ENCODE measurements at regions not wholly inside any gene's neighbourhood (a gene's known extent, or its start where the extent isn't known, plus 50 kb on each side); places are given as distances from the start of the nearest gene placed in this dataset.
A peak's percentile ranks its signal among the peaks of the same experiment; 100 is the strongest.

GRCh38 chr5:25009063-25009462 lies 364.3 kb upstream of the CDH10 start:
- TF ChIP-seq EZH2 (IDR thresholded peaks at IDR 0.05; ENCODE audit: low read length, unreplicated experiment) (no peak), CTCF (conservative IDR thresholded peaks at IDR 0.05; ENCODE audit: low read depth, low read length) (no peak), EZH2phosphoT487 (IDR thresholded peaks at IDR 0.05; ENCODE audit: borderline replicate concordance, low read length) (no peak)
- H3K4me2 ChIP-seq (ENCODE audit: low read length), result peak overlapping the region; percentile 64
- peaks cover 4% of the 10 kb centered on the region for H3F3A ChIP-seq (ENCODE audit: low read length, unreplicated experiment)
- POLR2A ChIA-PET (ENCODE audit: unreplicated experiment), result no interaction called here
- DNase-seq, result peak; percentile 77
- no peaks in the 10 kb centered on the region for H4K20me1 ChIP-seq (ENCODE audit: low read length)
- H3K4me3 ChIP-seq (ENCODE audit: low read length), result no peak overlapping the region
- no peak overlapping the region for H3K27ac ChIP-seq (ENCODE audit: low read length)
- no peaks in the 10 kb centered on the region for H3K9me3 ChIP-seq (ENCODE audit: low read length)
- no peaks in the 10 kb centered on the region for H3K79me2 ChIP-seq (ENCODE audit: low read length)
- H3K9ac ChIP-seq (ENCODE audit: low read length), result no peak overlapping the region
- peak overlapping the region; percentile 1 for H2AFZ ChIP-seq (ENCODE audit: low read length)
- no peaks in the 10 kb centered on the region for H3K36me3 ChIP-seq (ENCODE audit: low read depth, low read length)
- no peaks in the 10 kb centered on the region for H3K9me2 ChIP-seq (replicated peaks; ENCODE audit: low read length)
- CTCF ChIA-PET, result no interaction called here
- H3K27me3 ChIP-seq (ENCODE audit: low read length), result no peaks in the 10 kb centered on the region
- no TSS peak for BruUV-seq (replicated peaks)
- peaks cover 13% of the 10 kb centered on the region for H3K4me1 ChIP-seq (ENCODE audit: insufficient read depth, low read length)
- intact Hi-C loops (cut with micrococcal nuclease), result loop anchor here (2.0 to 10.0 kb wide), 2 partner anchors 48 to 564 kb away; no protein-coding TSS in a partner anchor
- peak; percentile 71 for ATAC-seq

GRCh38 chr5:25006734-25007133 lies 362.0 kb upstream of the CDH10 start:
- ATAC-seq (peak; percentile 73), DNase-seq (peak; percentile 84)
- no peak for TF ChIP-seq EZH2phosphoT487 (IDR thresholded peaks at IDR 0.05; ENCODE audit: borderline replicate concordance, low read length)
- peak; percentile 77 for TF ChIP-seq CTCF (conservative IDR thresholded peaks at IDR 0.05; ENCODE audit: low read depth, low read length)
- intact Hi-C loops (cut with micrococcal nuclease), result loop anchor here (1.0 to 10.0 kb wide), 3 partner anchors 256 to 562 kb away; no protein-coding TSS in a partner anchor
- no peaks in the 10 kb centered on the region for H3K9me3 ChIP-seq (ENCODE audit: low read length)
- no peaks in the 10 kb centered on the region for H3K36me3 ChIP-seq (ENCODE audit: low read depth, low read length)
- H3K4me1 ChIP-seq (ENCODE audit: insufficient read depth, low read length), result peaks cover 13% of the 10 kb centered on the region
- H3K79me2 ChIP-seq (ENCODE audit: low read length), result no peaks in the 10 kb centered on the region
- no peak overlapping the region for H3K4me3 ChIP-seq (ENCODE audit: low read length)
- H3K9me2 ChIP-seq (replicated peaks; ENCODE audit: low read length), result no peaks in the 10 kb centered on the region
- ChIA-PET CTCF (interaction anchor here (0.7 to 1.1 kb wide), 4 partner anchors 218 to 374 kb away, joined by 3 to 4 read pairs (median 3); no protein-coding TSS in a partner anchor), POLR2A (ENCODE audit: unreplicated experiment) (no interaction called here)
- H3K9ac ChIP-seq (ENCODE audit: low read length), result no peak overlapping the region
- no peak overlapping the region for H3K27ac ChIP-seq (ENCODE audit: low read length)
- no peak overlapping the region for H2AFZ ChIP-seq (ENCODE audit: low read length)
- no TSS peak for BruUV-seq (replicated peaks)
- H3K27me3 ChIP-seq (ENCODE audit: low read length), result no peaks in the 10 kb centered on the region
- peaks cover 4% of the 10 kb centered on the region for H3F3A ChIP-seq (ENCODE audit: low read length, unreplicated experiment)
- H4K20me1 ChIP-seq (ENCODE audit: low read length), result no peaks in the 10 kb centered on the region
- H3K4me2 ChIP-seq (ENCODE audit: low read length), result peak overlapping the region; percentile 11; the same call in 1 of the 2 replicates

- Histone ChIP-seq H3K79me2 (ENCODE audit: low read length) (no peaks in the 10 kb centered on the region), H3K9me3 (ENCODE audit: low read length) (no peaks in the 10 kb centered on the region), H3K4me1 (ENCODE audit: insufficient read depth, low read length) (peaks cover 13% of the 10 kb centered on the region), H3K4me2 (ENCODE audit: low read length) (peak overlapping the region; percentile 11; the same call in 1 of the 2 replicates), H4K20me1 (ENCODE audit: low read length) (no peaks in the 10 kb centered on the region), H2AFZ (ENCODE audit: low read length) (no peak overlapping the region), H3K9me2 (replicated peaks; ENCODE audit: low read length) (no peaks in the 10 kb centered on the region), H3K36me3 (ENCODE audit: low read depth, low read length) (no peaks in the 10 kb centered on the region), H3K9ac (ENCODE audit: low read length) (no peak overlapping the region), H3F3A (ENCODE audit: low read length, unreplicated experiment) (peaks cover 4% of the 10 kb centered on the region), H3K27me3 (ENCODE audit: low read length) (no peaks in the 10 kb centered on the region), H3K27ac (ENCODE audit: low read length) (no peak overlapping the region), H3K4me3 (ENCODE audit: low read length) (no peak overlapping the region)
- intact Hi-C loops (cut with micrococcal nuclease), result loop anchor here (1.0 to 10.0 kb wide), 3 partner anchors 255 to 561 kb away; no protein-coding TSS in a partner anchor
- TF ChIP-seq CTCF (conservative IDR thresholded peaks at IDR 0.05; ENCODE audit: low read depth, low read length) (no peak), EZH2 (IDR thresholded peaks at IDR 0.05; ENCODE audit: low read length, unreplicated experiment) (no peak), EZH2phosphoT487 (IDR thresholded peaks at IDR 0.05; ENCODE audit: borderline replicate concordance, low read length) (no peak)
- ChIA-PET CTCF (interaction anchor here (0.6 to 1.1 kb wide), 5 partner anchors 217 to 1731 kb away, joined by 3 to 4 read pairs (median 3); no protein-coding TSS in a partner anchor), POLR2A (ENCODE audit: unreplicated experiment) (no interaction called here)
- no TSS peak for BruUV-seq (replicated peaks)
- ATAC-seq (peak; percentile 33), DNase-seq (peak; percentile 14)
Observed at GRCh38 chr5:25006237-25006636, 361.5 kb upstream of the CDH10 start.
